ENCODE measurements at regions not wholly inside any gene's neighbourhood (a gene's known extent, or its start where the extent isn't known, plus 50 kb on each side); places are given as distances from the start of the nearest gene placed in this dataset.
A peak's percentile ranks its signal among the peaks of the same experiment; 100 is the strongest.

DNA sequence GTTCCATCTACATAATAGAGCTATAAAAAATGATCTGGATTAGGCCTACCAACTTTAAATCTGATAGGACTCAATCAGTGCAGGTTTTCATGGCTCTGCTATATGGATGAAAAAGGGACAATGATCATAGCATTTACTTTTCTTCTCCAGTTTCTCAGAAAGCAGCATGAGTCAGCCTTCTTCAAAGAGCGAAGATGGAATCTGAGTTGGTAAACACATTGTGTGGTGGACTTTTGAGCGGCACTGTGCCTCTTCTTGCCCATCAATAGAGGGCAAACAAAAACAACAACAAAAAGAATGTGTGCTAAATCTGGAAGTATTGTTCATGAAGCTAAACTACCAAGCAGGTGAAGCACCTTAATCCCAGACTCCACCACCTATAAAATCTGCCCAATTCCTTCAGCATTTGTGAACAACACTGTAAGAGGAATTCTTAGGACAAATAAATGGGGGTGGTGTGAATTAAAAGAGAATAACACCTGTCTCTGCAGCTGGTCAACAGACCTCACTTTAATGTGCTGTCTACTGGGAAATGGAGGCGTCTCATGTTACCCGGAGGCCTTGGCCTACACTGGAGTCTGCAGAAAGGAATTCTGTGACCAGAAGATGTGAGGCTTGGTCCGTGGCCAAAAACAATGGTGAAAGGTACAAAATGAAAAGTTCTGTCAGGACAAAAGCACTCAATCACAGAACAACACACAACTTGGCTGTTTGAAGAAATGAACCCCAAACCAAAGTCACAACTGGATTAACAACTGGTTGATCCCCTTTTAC lies 609.0 kb downstream of the IRS1 start (continued):
- no peak for TF ChIP-seq U2AF1 (optimal IDR thresholded peaks at IDR 0.05; ENCODE audit: low read depth, low read length)
- TF ChIP-seq ETV6 (CRISPR knock-in tag; conservative IDR thresholded peaks at IDR 0.05): no peak
- TF ChIP-seq POLR2AphosphoS2 (IDR thresholded peaks at IDR 0.05; ENCODE audit: low read depth, low read length): no peak
- TF ChIP-seq ZNF232 (CRISPR knock-in tag; IDR thresholded peaks at IDR 0.05; ENCODE audit: borderline replicate concordance): no peak
- TF ChIP-seq FOXM1 (CRISPR knock-in tag; IDR thresholded peaks at IDR 0.05): no peak
- no peak for TF ChIP-seq KAT2B (IDR thresholded peaks at IDR 0.05; ENCODE audit: borderline replicate concordance, low read depth, low read length)
- TF ChIP-seq, protein P1, sequence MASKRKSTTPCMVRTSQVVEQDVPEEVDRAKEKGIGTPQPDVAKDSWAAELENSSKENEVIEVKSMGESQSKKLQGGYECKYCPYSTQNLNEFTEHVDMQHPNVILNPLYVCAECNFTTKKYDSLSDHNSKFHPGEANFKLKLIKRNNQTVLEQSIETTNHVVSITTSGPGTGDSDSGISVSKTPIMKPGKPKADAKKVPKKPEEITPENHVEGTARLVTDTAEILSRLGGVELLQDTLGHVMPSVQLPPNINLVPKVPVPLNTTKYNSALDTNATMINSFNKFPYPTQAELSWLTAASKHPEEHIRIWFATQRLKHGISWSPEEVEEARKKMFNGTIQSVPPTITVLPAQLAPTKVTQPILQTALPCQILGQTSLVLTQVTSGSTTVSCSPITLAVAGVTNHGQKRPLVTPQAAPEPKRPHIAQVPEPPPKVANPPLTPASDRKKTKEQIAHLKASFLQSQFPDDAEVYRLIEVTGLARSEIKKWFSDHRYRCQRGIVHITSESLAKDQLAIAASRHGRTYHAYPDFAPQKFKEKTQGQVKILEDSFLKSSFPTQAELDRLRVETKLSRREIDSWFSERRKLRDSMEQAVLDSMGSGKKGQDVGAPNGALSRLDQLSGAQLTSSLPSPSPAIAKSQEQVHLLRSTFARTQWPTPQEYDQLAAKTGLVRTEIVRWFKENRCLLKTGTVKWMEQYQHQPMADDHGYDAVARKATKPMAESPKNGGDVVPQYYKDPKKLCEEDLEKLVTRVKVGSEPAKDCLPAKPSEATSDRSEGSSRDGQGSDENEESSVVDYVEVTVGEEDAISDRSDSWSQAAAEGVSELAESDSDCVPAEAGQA (IDR thresholded peaks at IDR 0.05; ENCODE audit: low read depth): 0 out of 2 replicates have a peak, but pooled peaks have one; percentile 35
- TF ChIP-seq, protein P1 (CRISPR knock-in tag; IDR thresholded peaks at IDR 0.05; ENCODE audit: borderline replicate concordance): no peak
- TF ChIP-seq CTCF (CRISPR knock-in tag; IDR thresholded peaks at IDR 0.05): no peak
- TF ChIP-seq MAFK (conservative IDR thresholded peaks at IDR 0.05 in 1 of 2, IDR thresholded peaks at IDR 0.05 in 1 of 2; ENCODE audit: low read length in 2 of 2): no peak
- no peak for TF ChIP-seq ZNF484 (CRISPR knock-in tag; IDR thresholded peaks at IDR 0.05; ENCODE audit: borderline replicate concordance, low read depth)
- no peak for TF ChIP-seq REL (CRISPR knock-in tag; conservative IDR thresholded peaks at IDR 0.05)
- no peak for TF ChIP-seq IRF9 (CRISPR knock-in tag; IDR thresholded peaks at IDR 0.05; ENCODE audit: borderline replicate concordance)
- no peak for TF ChIP-seq ZNF264 (CRISPR knock-in tag; IDR thresholded peaks at IDR 0.05)
- no peak for TF ChIP-seq ZNF160 (CRISPR knock-in tag; IDR thresholded peaks at IDR 0.05)
- TF ChIP-seq CBX1 (IDR thresholded peaks at IDR 0.05; ENCODE audit: low read depth): no peak
- no peak for TF ChIP-seq TCF12 (IDR thresholded peaks at IDR 0.05)
- no peak for TF ChIP-seq TCF12 (CRISPR knock-in tag; IDR thresholded peaks at IDR 0.05)
- TF ChIP-seq ZNF501 (CRISPR knock-in tag; IDR thresholded peaks at IDR 0.05): peak; percentile 46; the same call in 1 of the 2 replicates
- TF ChIP-seq RARG (CRISPR knock-in tag; IDR thresholded peaks at IDR 0.05; ENCODE audit: low read depth): no peak
- no peak for TF ChIP-seq ZNF790 (CRISPR knock-in tag; IDR thresholded peaks at IDR 0.05; ENCODE audit: borderline replicate concordance)
- TF ChIP-seq ZNF451 (CRISPR knock-in tag; IDR thresholded peaks at IDR 0.05): no peak
- no peak for TF ChIP-seq MZF1 (CRISPR knock-in tag; IDR thresholded peaks at IDR 0.05; ENCODE audit: borderline replicate concordance)
